Parathyroid adenoma (tissue), 2 donors: ENCODE measurements at regions not wholly inside any gene's neighbourhood (a gene's known extent, or its start where the extent isn't known, plus 50 kb on each side); places are given as distances from the start of the nearest gene placed in this dataset.

Source experiments
- H2AFZ ChIP-seq: fragments of 300-600 bp; sonication (generic); one replicate; pipeline ENCODE4 v1.7.0; 2017; ENCODE audit warnings: antibody characterized with exemption, mild to moderate bottlenecking
- H3K27ac ChIP-seq: fragments of 300-600 bp; sonication (generic); one replicate; pipeline ENCODE4 v1.7.0; 2017
- H3K27me3 ChIP-seq: fragments of 300-600 bp; sonication (generic); one replicate; pipeline ENCODE4 v1.7.0; 2017; ENCODE audit warnings: low read length; ENCODE audit not compliant: control insufficient read depth, insufficient read depth
- H3K36me3 ChIP-seq: fragments of 300-600 bp; sonication (generic); one replicate; pipeline ENCODE4 v1.7.0; 2017; ENCODE audit warnings: low read length; ENCODE audit not compliant: control insufficient read depth, insufficient read depth
- H3K4me1 ChIP-seq: fragments of 300-600 bp; sonication (generic); one replicate; pipeline ENCODE4 v1.7.0; 2017; ENCODE audit warnings: control low read depth
- H3K4me2 ChIP-seq: fragments of 300-600 bp; sonication (generic); one replicate; pipeline ENCODE4 v1.7.0; 2017; ENCODE audit warnings: low read length
- H3K4me3 ChIP-seq: fragments of 300-600 bp; sonication (generic); one replicate; pipeline ENCODE4 v1.7.0; 2017; ENCODE audit warnings: low read depth, low read length
- H3K79me2 ChIP-seq: fragments of 300-600 bp; sonication (generic); one replicate; pipeline ENCODE4 v1.7.0; 2017; ENCODE audit warnings: control low read depth
- H3K9ac ChIP-seq: fragments of 300-600 bp; sonication (generic); one replicate; pipeline ENCODE4 v1.7.0; 2017; ENCODE audit warnings: mild to moderate bottlenecking
- H3K9me3 ChIP-seq: fragments of 300-600 bp; sonication (generic); one replicate; pipeline ENCODE4 v1.7.0; 2017; ENCODE audit warnings: low read length; ENCODE audit not compliant: control insufficient read depth
- CTCF ChIP-seq: fragments of 300-600 bp; sonication (generic); IDR thresholded peaks from one replicate; pipeline ENCODE4 v1.7.0; 2017; ENCODE audit warnings: antibody characterized with exemption, mild to moderate bottlenecking
- donor health status: primary hyperparathyroidism.

DNA sequence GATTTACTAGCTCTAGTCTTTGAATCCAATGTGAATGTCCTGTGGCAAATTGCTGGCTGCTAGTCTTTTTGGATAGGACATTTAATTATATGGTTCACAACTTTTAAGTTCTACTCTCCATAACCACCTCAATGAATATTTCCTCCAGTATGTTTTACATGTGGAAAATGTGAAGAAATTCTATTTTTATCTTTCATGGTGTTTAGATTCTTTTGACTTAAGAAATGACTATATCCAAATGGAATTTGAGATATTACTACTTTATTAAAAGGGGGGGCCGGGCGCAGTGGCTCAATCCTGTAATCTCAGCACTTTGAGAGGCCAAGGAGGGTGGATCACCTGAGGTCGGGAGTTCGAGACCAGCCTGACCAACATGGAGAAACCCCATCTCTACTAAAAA is 202.0 kb downstream of the ARL4A start:
- H3K27ac ChIP-seq: no peak overlapping the region
- no peaks in the 10 kb centered on the region for H3K36me3 ChIP-seq
- no peak for TF ChIP-seq CTCF

GRCh38 chr7:12890586-12890985 is 203.2 kb downstream of the ARL4A start:
- Histone ChIP-seq H3K4me1 (no peaks in the 10 kb centered on the region), H3K27me3 (no peaks in the 10 kb centered on the region), H3K27ac (no peak overlapping the region), H3K9me3 (no peaks in the 10 kb centered on the region), H3K79me2 (no peaks in the 10 kb centered on the region), H3K4me3 (no peak overlapping the region), H2AFZ (no peak overlapping the region), H3K36me3 (no peaks in the 10 kb centered on the region), H3K9ac (no peak overlapping the region), H3K4me2 (no peak overlapping the region)
- TF ChIP-seq CTCF: no peak

More for the DNA sequence above, 202.0 kb downstream of the ARL4A start:
- no peak overlapping the region for H3K9ac ChIP-seq
- H3K4me2 ChIP-seq: no peak overlapping the region
- no peaks in the 10 kb centered on the region for H3K27me3 ChIP-seq
- no peak overlapping the region for H3K4me3 ChIP-seq
- H3K79me2 ChIP-seq: no peaks in the 10 kb centered on the region
- H2AFZ ChIP-seq: no peak overlapping the region
- H3K9me3 ChIP-seq: no peaks in the 10 kb centered on the region
- no peaks in the 10 kb centered on the region for H3K4me1 ChIP-seq

DNA sequence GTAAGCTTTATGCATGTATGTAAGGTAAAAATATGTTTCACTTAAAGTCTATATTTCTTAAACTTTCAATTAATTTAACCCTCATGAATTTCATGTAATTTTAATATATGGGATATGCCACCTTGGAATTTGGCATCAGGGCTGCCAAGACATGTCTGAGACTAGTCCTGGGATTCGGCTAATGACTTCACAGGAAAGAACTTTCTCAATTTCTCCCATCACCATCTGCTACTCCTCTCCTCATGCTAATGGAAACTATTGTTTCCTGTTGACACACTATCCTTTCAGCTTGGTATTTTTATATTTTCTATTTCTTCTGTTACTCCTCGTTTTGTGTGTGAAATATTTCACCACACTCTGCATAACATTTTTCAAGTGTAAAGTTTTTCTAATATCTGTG is 205.9 kb downstream of the ARL4A start:
- H3K4me2 ChIP-seq: no peak overlapping the region
- no peak overlapping the region for H3K27ac ChIP-seq
- H3K36me3 ChIP-seq: no peaks in the 10 kb centered on the region
- H3K27me3 ChIP-seq: no peaks in the 10 kb centered on the region
- H2AFZ ChIP-seq: no peak overlapping the region
- H3K9me3 ChIP-seq: no peaks in the 10 kb centered on the region
- no peaks in the 10 kb centered on the region for H3K79me2 ChIP-seq
- H3K4me1 ChIP-seq: no peaks in the 10 kb centered on the region
- no peak overlapping the region for H3K4me3 ChIP-seq
- TF ChIP-seq CTCF: no peak
- no peak overlapping the region for H3K9ac ChIP-seq

GRCh38 chr7:12895296-12895695 is 207.9 kb downstream of the ARL4A start:
- no peaks in the 10 kb centered on the region for H3K27me3 ChIP-seq
- H3K4me1 ChIP-seq: no peaks in the 10 kb centered on the region
- no peaks in the 10 kb centered on the region for H3K9me3 ChIP-seq
- H2AFZ ChIP-seq: no peak overlapping the region
- no peak overlapping the region for H3K27ac ChIP-seq
- no peak overlapping the region for H3K4me2 ChIP-seq
- H3K36me3 ChIP-seq: no peaks in the 10 kb centered on the region
- H3K4me3 ChIP-seq: no peak overlapping the region
- H3K79me2 ChIP-seq: no peaks in the 10 kb centered on the region
- TF ChIP-seq CTCF: no peak
- no peak overlapping the region for H3K9ac ChIP-seq

DNA sequence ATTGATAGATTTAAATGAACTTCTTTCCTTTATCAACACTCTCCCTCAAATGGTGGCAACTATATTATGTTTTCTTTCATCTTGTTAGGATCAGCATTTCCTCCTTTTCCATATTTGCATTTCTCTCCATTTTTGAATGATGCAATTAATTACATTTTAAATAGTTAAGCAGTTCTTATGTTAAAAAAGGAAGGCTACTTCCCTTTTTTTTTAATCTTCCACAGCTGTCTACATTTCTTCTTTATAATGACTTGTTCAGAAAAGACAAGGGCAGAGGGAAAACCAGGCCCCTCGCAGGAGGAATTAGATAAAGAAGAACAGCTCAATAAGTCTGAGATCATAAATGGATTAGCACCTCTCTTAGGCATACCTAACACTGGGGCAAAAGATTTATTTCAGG is 208.9 kb downstream of the ARL4A start:
- Histone ChIP-seq H3K36me3 (no peaks in the 10 kb centered on the region), H3K4me1 (no peaks in the 10 kb centered on the region), H3K27ac (no peak overlapping the region), H3K4me2 (no peak overlapping the region), H3K4me3 (no peak overlapping the region), H2AFZ (no peak overlapping the region), H3K9ac (no peak overlapping the region), H3K79me2 (no peaks in the 10 kb centered on the region), H3K9me3 (no peaks in the 10 kb centered on the region), H3K27me3 (no peaks in the 10 kb centered on the region)
- no peak for TF ChIP-seq CTCF
